HCT116 (cell line): ENCODE measurements at regions not wholly inside any gene's neighbourhood (a gene's known extent, or its start where the extent isn't known, plus 50 kb on each side); places are given as distances from the start of the nearest gene placed in this dataset.

ENCODE experiments used
- CBX3 ChIP-seq: IDR thresholded peaks from 2 replicates; pipeline ENCODE4 v1.6.1; 2012; ENCODE audit warnings: low read depth
- CEBPB ChIP-seq: IDR thresholded peaks from 2 replicates; pipeline ENCODE4 v1.6.1; 2012; ENCODE audit warnings: low read depth
- EZH2phosphoT487 ChIP-seq: fragments of 200-600 bp; IDR thresholded peaks from 2 replicates; pipeline ENCODE4 v1.6.1; 2018; ENCODE audit warnings: antibody characterized with exemption, borderline replicate concordance
- FOSL1 ChIP-seq: IDR thresholded peaks from 2 replicates; pipeline ENCODE4 v1.6.1; 2012; ENCODE audit warnings: low read depth
- MAX ChIP-seq: IDR thresholded peaks from 2 replicates; pipeline ENCODE4 v1.6.1; 2012
- POLR2A ChIP-seq: IDR thresholded peaks from 2 replicates; pipeline ENCODE4 v1.7.0; 2011; ENCODE audit warnings: borderline replicate concordance; ENCODE audit not compliant: insufficient read depth, insufficient read length; ENCODE audit errors: extremely low read depth
- POLR2AphosphoS5 ChIP-seq: IDR thresholded peaks from 2 replicates; pipeline ENCODE4 v1.6.1; 2011; ENCODE audit warnings: mild to moderate bottlenecking, low read depth, low read length, moderate library complexity
- TCF7L2 ChIP-seq: IDR thresholded peaks from 2 replicates; pipeline ENCODE4 v1.7.0; 2011; ENCODE audit warnings: borderline replicate concordance, inconsistent platforms; ENCODE audit not compliant: insufficient read depth, insufficient read length; ENCODE audit errors: extremely low read depth
- ZNF274 ChIP-seq: fragments of 200-500 bp; sonication (Bioruptor generic); IDR thresholded peaks from 2 replicates; pipeline ENCODE4 v1.6.1; 2014; ENCODE audit warnings: mild to moderate bottlenecking, low read depth, low read length, inconsistent platforms
- TF ChIP-seq, protein P1 (sequence below), 3 experiments: fragments of 200-600 bp in 1 of 3; sonication (generic) in 1 of 3; IDR thresholded peaks in 2 of 3; conservative IDR thresholded peaks in 1 of 3; 2 replicates each; pipeline ENCODE4 v1.5.1; 2012 to 2017; ENCODE audit warnings: low read depth in 2 of 3, low read length in 2 of 3, antibody characterized with exemption in 1 of 3, borderline replicate concordance in 1 of 3, control low read depth in 1 of 3, mild to moderate bottlenecking in 1 of 3, mixed read lengths in 1 of 3, mixed run types in 1 of 3, moderate library complexity in 1 of 3; ENCODE audit not compliant: insufficient read depth in 1 of 3

GRCh38 chr14:55908106-55908505, 210.1 kb upstream of the PELI2 start:
- no peak for TF ChIP-seq POLR2A
- TF ChIP-seq, protein P1, sequence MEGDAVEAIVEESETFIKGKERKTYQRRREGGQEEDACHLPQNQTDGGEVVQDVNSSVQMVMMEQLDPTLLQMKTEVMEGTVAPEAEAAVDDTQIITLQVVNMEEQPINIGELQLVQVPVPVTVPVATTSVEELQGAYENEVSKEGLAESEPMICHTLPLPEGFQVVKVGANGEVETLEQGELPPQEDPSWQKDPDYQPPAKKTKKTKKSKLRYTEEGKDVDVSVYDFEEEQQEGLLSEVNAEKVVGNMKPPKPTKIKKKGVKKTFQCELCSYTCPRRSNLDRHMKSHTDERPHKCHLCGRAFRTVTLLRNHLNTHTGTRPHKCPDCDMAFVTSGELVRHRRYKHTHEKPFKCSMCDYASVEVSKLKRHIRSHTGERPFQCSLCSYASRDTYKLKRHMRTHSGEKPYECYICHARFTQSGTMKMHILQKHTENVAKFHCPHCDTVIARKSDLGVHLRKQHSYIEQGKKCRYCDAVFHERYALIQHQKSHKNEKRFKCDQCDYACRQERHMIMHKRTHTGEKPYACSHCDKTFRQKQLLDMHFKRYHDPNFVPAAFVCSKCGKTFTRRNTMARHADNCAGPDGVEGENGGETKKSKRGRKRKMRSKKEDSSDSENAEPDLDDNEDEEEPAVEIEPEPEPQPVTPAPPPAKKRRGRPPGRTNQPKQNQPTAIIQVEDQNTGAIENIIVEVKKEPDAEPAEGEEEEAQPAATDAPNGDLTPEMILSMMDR (IDR thresholded peaks at IDR 0.05 in 2 of 3, conservative IDR thresholded peaks at IDR 0.05 in 1 of 3; ENCODE audit: borderline replicate concordance in 1 of 3, insufficient read depth in 1 of 3, low read depth in 2 of 3, low read length in 2 of 3) = no peak
- TF ChIP-seq FOSL1 = no peak
- no peak for TF ChIP-seq POLR2AphosphoS5
- no peak for TF ChIP-seq TCF7L2
- no peak for TF ChIP-seq CEBPB
- no peak for TF ChIP-seq CBX3
- no peak for TF ChIP-seq EZH2phosphoT487
- no peak for TF ChIP-seq ZNF274
- no peak for TF ChIP-seq MAX
